C4-2B (cell line): ENCODE measurements at regions not wholly inside any gene's neighbourhood (a gene's known extent, or its start where the extent isn't known, plus 50 kb on each side); places are given as distances from the start of the nearest gene placed in this dataset.

ENCODE experiments used
- H3K27ac ChIP-seq: fragments of 450-650 bp; 2 replicates; pipeline ENCODE4 v1.5.1; 2017
- CTCF ChIP-seq: fragments of 450-650 bp; conservative IDR thresholded peaks from 2 replicates; pipeline ENCODE4 v1.5.1; 2017; ENCODE audit warnings: mild to moderate bottlenecking
- ZFX ChIP-seq: fragments of 450-650 bp; IDR thresholded peaks from 2 replicates; pipeline ENCODE4 v1.6.1; 2017

- H3K27ac ChIP-seq: no peak overlapping the region
- TF ChIP-seq CTCF: peak; percentile 97
- TF ChIP-seq ZFX: no peak
Observed at GRCh38 chr6:8983202-8983688, 547.9 kb upstream of the SLC35B3 start.

- no peak for TF ChIP-seq CTCF
- no peak for TF ChIP-seq ZFX
- no peak overlapping the region for H3K27ac ChIP-seq
Observed at GRCh38 chr6:8982668-8983067, 547.3 kb upstream of the SLC35B3 start.

GRCh38 chr6:8973395-8973794 lies 538.0 kb upstream of the SLC35B3 start:
- no peak for TF ChIP-seq ZFX
- no peak for TF ChIP-seq CTCF
- H3K27ac ChIP-seq: no peak overlapping the region

- no peak overlapping the region for H3K27ac ChIP-seq
- TF ChIP-seq CTCF (no peak), ZFX (no peak)
Observed at GRCh38 chr6:8969747-8970146, 534.4 kb upstream of the SLC35B3 start.

GRCh38 chr6:8958894-8959511 lies 523.7 kb upstream of the SLC35B3 start:
- TF ChIP-seq CTCF: no peak
- no peak for TF ChIP-seq ZFX
- no peak overlapping the region for H3K27ac ChIP-seq

GRCh38 chr6:8953310-8953709 lies 518.0 kb upstream of the SLC35B3 start:
- TF ChIP-seq ZFX: no peak
- no peak for TF ChIP-seq CTCF
- no peak overlapping the region for H3K27ac ChIP-seq

GRCh38 chr6:8948733-8949132 lies 513.4 kb upstream of the SLC35B3 start:
- TF ChIP-seq CTCF: no peak
- TF ChIP-seq ZFX: no peak
- H3K27ac ChIP-seq: no peak overlapping the region
